Brain microvascular endothelial cell (primary cell): ENCODE measurements at regions not wholly inside any gene's neighbourhood (a gene's known extent, or its start where the extent isn't known, plus 50 kb on each side); places are given as distances from the start of the nearest gene placed in this dataset.

Source experiments
- DNase-seq: peaks from one replicate; pipeline ENCODE4 v3.0.0-alpha.2; 2020
- H3K27ac ChIP-seq: fragments of 250-450 bp; sonication (Bioruptor Pico); 2 replicates; pipeline ENCODE4 v1.5.1; 2020; ENCODE audit warnings: mild to moderate bottlenecking, moderate library complexity
- H3K27me3 ChIP-seq: fragments of 250-450 bp; sonication (Bioruptor Pico); replicated peaks from 2 replicates; pipeline ENCODE4 v1.5.1; 2020; ENCODE audit warnings: mild to moderate bottlenecking
- H3K36me3 ChIP-seq: fragments of 250-450 bp; sonication (Bioruptor Pico); replicated peaks from 2 replicates; pipeline ENCODE4 v1.5.1; 2020; ENCODE audit warnings: mild to moderate bottlenecking
- H3K4me3 ChIP-seq: 2 replicates; pipeline ENCODE4 v1.5.1; 2011; ENCODE audit warnings: low read depth, mild to moderate bottlenecking, control low read depth, low read length, moderate library complexity
- CTCF ChIP-seq: IDR thresholded peaks from 2 replicates; pipeline ENCODE4 v1.5.1; 2011; ENCODE audit warnings: low read depth, mild to moderate bottlenecking, moderate library complexity, low read length, control low read depth, inconsistent platforms; ENCODE audit errors: missing control alignments
- in situ Hi-C: cut with HindIII; loops from 2 replicates; pipeline ENCODE4 v1.10.0; 2017; ENCODE audit warnings: low sequenced_read_pairs, low pct_ligation_motif_present

- no peaks in the 10 kb centered on the region for H3K36me3 ChIP-seq
- H3K27me3 ChIP-seq, result no peaks in the 10 kb centered on the region
- in situ Hi-C loops, result no loop called here
- no peak for DNase-seq
- H3K27ac ChIP-seq, result no peak overlapping the region
- no peak overlapping the region for H3K4me3 ChIP-seq
- TF ChIP-seq CTCF, result no peak
Measured at GRCh38 chr6:20332441-20333006, 69.2 kb upstream of the E2F3 start.

- DNase-seq, result no peak
- H3K27ac ChIP-seq, result no peak overlapping the region
- H3K4me3 ChIP-seq, result no peak overlapping the region
- no peak for TF ChIP-seq CTCF
- in situ Hi-C loops, result no loop called here
- no peaks in the 10 kb centered on the region for H3K27me3 ChIP-seq
- H3K36me3 ChIP-seq, result no peaks in the 10 kb centered on the region
Measured at GRCh38 chr6:20333721-20334269, 67.9 kb upstream of the E2F3 start.

- Histone ChIP-seq H3K27ac (no peak overlapping the region), H3K36me3 (no peaks in the 10 kb centered on the region), H3K27me3 (no peaks in the 10 kb centered on the region), H3K4me3 (no peak overlapping the region)
- DNase-seq, result no peak
- no peak for TF ChIP-seq CTCF
- in situ Hi-C loops, result no loop called here
Measured at GRCh38 chr6:20334334-20334733, 67.3 kb upstream of the E2F3 start.

- no peaks in the 10 kb centered on the region for H3K27me3 ChIP-seq
- no peak overlapping the region for H3K4me3 ChIP-seq
- H3K36me3 ChIP-seq, result no peaks in the 10 kb centered on the region
- in situ Hi-C loops, result no loop called here
- TF ChIP-seq CTCF, result no peak
- no peak overlapping the region for H3K27ac ChIP-seq
- DNase-seq, result no peak
Measured at GRCh38 chr6:20334962-20335361, 66.7 kb upstream of the E2F3 start.

GRCh38 chr6:20335872-20336271, 65.8 kb upstream of the E2F3 start:
- no peak overlapping the region for H3K4me3 ChIP-seq
- DNase-seq, result no peak
- in situ Hi-C loops, result no loop called here
- no peak for TF ChIP-seq CTCF
- no peaks in the 10 kb centered on the region for H3K27me3 ChIP-seq
- no peak overlapping the region for H3K27ac ChIP-seq
- no peaks in the 10 kb centered on the region for H3K36me3 ChIP-seq

- no peak for DNase-seq
- no peak overlapping the region for H3K27ac ChIP-seq
Measured at GRCh38 chr6:20338156-20338555, 63.5 kb upstream of the E2F3 start.

More at GRCh38 chr6:20338156-20338555, 63.5 kb upstream of the E2F3 start:
- H3K4me3 ChIP-seq, result no peak overlapping the region
- TF ChIP-seq CTCF, result no peak
- in situ Hi-C loops, result no loop called here
- H3K27me3 ChIP-seq, result no peaks in the 10 kb centered on the region
- no peaks in the 10 kb centered on the region for H3K36me3 ChIP-seq
